Stimulated activated naive CD8-positive, alpha-beta T cell treated with anti-CD3 and anti-CD28 coated beads, Interleukin-15, Interleukin-2, amounts not matched to agents 100 ng/mL and 50 ng/mL, for 24 hours (primary cell): ENCODE measurements at regions not wholly inside any gene's neighbourhood (a gene's known extent, or its start where the extent isn't known, plus 50 kb on each side); places are given as distances from the start of the nearest gene placed in this dataset.
"Not testable (repeated sequence)": the region's sequence is repeated elsewhere in the genome, so short reads cannot be mapped to it uniquely, and the experiment has no call there.

ENCODE experiments used
- H3K27ac Mint-ChIP-seq: one replicate; pipeline ENCODE4 v1.8.0; 2021; ENCODE audit warnings: mild to moderate bottlenecking, mixed read lengths
- H3K27me3 Mint-ChIP-seq: one replicate; pipeline ENCODE4 v1.8.0; 2021; ENCODE audit warnings: mixed read lengths
- H3K36me3 Mint-ChIP-seq: one replicate; pipeline ENCODE4 v1.8.0; 2021; ENCODE audit warnings: low read depth, mixed read lengths
- H3K4me1 Mint-ChIP-seq: one replicate; pipeline ENCODE4 v1.8.0; 2021; ENCODE audit warnings: low read depth, mixed read lengths
- H3K4me3 Mint-ChIP-seq: one replicate; pipeline ENCODE4 v1.8.0; 2021; ENCODE audit warnings: mild to moderate bottlenecking, mixed read lengths
- H3K9me3 Mint-ChIP-seq: one replicate; pipeline ENCODE4 v1.8.0; 2021; ENCODE audit warnings: mixed read lengths

- H3K9me3 Mint-ChIP-seq = peaks cover 8% of the 10 kb centered on the region
- H3K36me3 Mint-ChIP-seq = no peaks in the 10 kb centered on the region
- no peaks in the 10 kb centered on the region for H3K4me1 Mint-ChIP-seq
- H3K27ac Mint-ChIP-seq = no peak overlapping the region
- H3K4me3 Mint-ChIP-seq = no peak overlapping the region
- no peaks in the 10 kb centered on the region for H3K27me3 Mint-ChIP-seq
Measured at GRCh38 chr4:66564901-66565651, 894.8 kb upstream of the EPHA5 start.

- no peaks in the 10 kb centered on the region for H3K36me3 Mint-ChIP-seq
- no peaks in the 10 kb centered on the region for H3K4me1 Mint-ChIP-seq
- no peak overlapping the region for H3K27ac Mint-ChIP-seq
- H3K27me3 Mint-ChIP-seq = no peaks in the 10 kb centered on the region
- H3K4me3 Mint-ChIP-seq = no peak overlapping the region
- no peaks in the 10 kb centered on the region for H3K9me3 Mint-ChIP-seq
Measured at GRCh38 chr4:66562276-66562806, 892.1 kb upstream of the EPHA5 start.

GRCh38 chr4:66561465-66562053 is 891.3 kb upstream of the EPHA5 start:
- not testable (repeated sequence) for H3K27ac Mint-ChIP-seq, H3K9me3 Mint-ChIP-seq, H3K4me3 Mint-ChIP-seq, H3K4me1 Mint-ChIP-seq, H3K36me3 Mint-ChIP-seq, H3K27me3 Mint-ChIP-seq

GRCh38 chr4:66558651-66559050 is 888.4 kb upstream of the EPHA5 start:
- Mint-ChIP-seq H3K36me3 (no peaks in the 10 kb centered on the region), H3K9me3 (peaks cover 9% of the 10 kb centered on the region), H3K4me1 (no peaks in the 10 kb centered on the region), H3K27me3 (no peaks in the 10 kb centered on the region), H3K27ac (no peak overlapping the region), H3K4me3 (no peak overlapping the region)

GRCh38 chr4:66556651-66557278 is 886.5 kb upstream of the EPHA5 start:
- no peak overlapping the region for H3K4me3 Mint-ChIP-seq

GRCh38 chr4:66555301-66555700 is 885.0 kb upstream of the EPHA5 start:
- H3K9me3 Mint-ChIP-seq = peaks cover 21% of the 10 kb centered on the region
- no peaks in the 10 kb centered on the region for H3K36me3 Mint-ChIP-seq
- H3K27ac Mint-ChIP-seq = no peak overlapping the region
- H3K4me1 Mint-ChIP-seq = no peaks in the 10 kb centered on the region
- no peak overlapping the region for H3K4me3 Mint-ChIP-seq
- no peaks in the 10 kb centered on the region for H3K27me3 Mint-ChIP-seq

More at GRCh38 chr4:66556651-66557278, 886.5 kb upstream of the EPHA5 start:
- H3K36me3 Mint-ChIP-seq = no peaks in the 10 kb centered on the region
- H3K4me1 Mint-ChIP-seq = no peaks in the 10 kb centered on the region
- H3K9me3 Mint-ChIP-seq = peaks cover 21% of the 10 kb centered on the region
- no peak overlapping the region for H3K27ac Mint-ChIP-seq
- no peaks in the 10 kb centered on the region for H3K27me3 Mint-ChIP-seq

- Mint-ChIP-seq H3K36me3 (no peaks in the 10 kb centered on the region), H3K9me3 (peaks cover 21% of the 10 kb centered on the region), H3K4me3 (no peak overlapping the region), H3K4me1 (no peaks in the 10 kb centered on the region), H3K27me3 (no peaks in the 10 kb centered on the region), H3K27ac (no peak overlapping the region)
Measured at GRCh38 chr4:66554826-66555225, 884.5 kb upstream of the EPHA5 start.

GRCh38 chr4:66545301-66545700 is 875.0 kb upstream of the EPHA5 start:
- not testable (repeated sequence) for H3K4me1 Mint-ChIP-seq, H3K36me3 Mint-ChIP-seq, H3K4me3 Mint-ChIP-seq, H3K27ac Mint-ChIP-seq, H3K9me3 Mint-ChIP-seq, H3K27me3 Mint-ChIP-seq

- no peaks in the 10 kb centered on the region for H3K4me1 Mint-ChIP-seq
- H3K27me3 Mint-ChIP-seq = no peaks in the 10 kb centered on the region
- H3K27ac Mint-ChIP-seq = no peak overlapping the region
- no peaks in the 10 kb centered on the region for H3K36me3 Mint-ChIP-seq
- H3K4me3 Mint-ChIP-seq = no peak overlapping the region
- H3K9me3 Mint-ChIP-seq = peaks cover 3% of the 10 kb centered on the region
Measured at GRCh38 chr4:66544281-66544680, 874.0 kb upstream of the EPHA5 start.

GRCh38 chr4:66539745-66540144 is 869.5 kb upstream of the EPHA5 start:
- no peak overlapping the region for H3K4me3 Mint-ChIP-seq

GRCh38 chr4:66524781-66525180 is 854.5 kb upstream of the EPHA5 start:
- Mint-ChIP-seq H3K27me3 (no peaks in the 10 kb centered on the region), H3K9me3 (peaks cover 23% of the 10 kb centered on the region), H3K4me3 (no peak overlapping the region), H3K4me1 (no peaks in the 10 kb centered on the region), H3K36me3 (no peaks in the 10 kb centered on the region), H3K27ac (no peak overlapping the region)

More at GRCh38 chr4:66539745-66540144, 869.5 kb upstream of the EPHA5 start:
- Mint-ChIP-seq H3K27me3 (no peaks in the 10 kb centered on the region), H3K4me1 (no peaks in the 10 kb centered on the region), H3K27ac (no peak overlapping the region), H3K9me3 (peaks cover 5% of the 10 kb centered on the region), H3K36me3 (no peaks in the 10 kb centered on the region)

GRCh38 chr4:66522244-66522643 is 852.0 kb upstream of the EPHA5 start:
- Mint-ChIP-seq H3K27ac (no peak overlapping the region), H3K4me3 (no peak overlapping the region), H3K36me3 (no peaks in the 10 kb centered on the region), H3K27me3 (no peaks in the 10 kb centered on the region), H3K9me3 (peaks cover 16% of the 10 kb centered on the region), H3K4me1 (no peaks in the 10 kb centered on the region)

- H3K27me3 Mint-ChIP-seq = no peaks in the 10 kb centered on the region
- H3K4me3 Mint-ChIP-seq = no peak overlapping the region
- H3K4me1 Mint-ChIP-seq = no peaks in the 10 kb centered on the region
- H3K9me3 Mint-ChIP-seq = peaks cover 4% of the 10 kb centered on the region
- no peaks in the 10 kb centered on the region for H3K36me3 Mint-ChIP-seq
- no peak overlapping the region for H3K27ac Mint-ChIP-seq
Measured at GRCh38 chr4:66516940-66517339, 846.7 kb upstream of the EPHA5 start.

GRCh38 chr4:66506985-66507384 is 836.7 kb upstream of the EPHA5 start:
- Mint-ChIP-seq H3K4me1 (no peaks in the 10 kb centered on the region), H3K9me3 (peaks cover 5% of the 10 kb centered on the region), H3K27ac (no peak overlapping the region), H3K27me3 (no peaks in the 10 kb centered on the region), H3K4me3 (no peak overlapping the region), H3K36me3 (no peaks in the 10 kb centered on the region)

GRCh38 chr4:66501997-66502396 is 831.7 kb upstream of the EPHA5 start:
- Mint-ChIP-seq H3K9me3 (no peaks in the 10 kb centered on the region), H3K36me3 (no peaks in the 10 kb centered on the region), H3K4me1 (no peaks in the 10 kb centered on the region), H3K27ac (no peak overlapping the region), H3K4me3 (no peak overlapping the region), H3K27me3 (no peaks in the 10 kb centered on the region)
